Brain microvascular endothelial cell (primary cell): ENCODE measurements at regions not wholly inside any gene's neighbourhood (a gene's known extent, or its start where the extent isn't known, plus 50 kb on each side); places are given as distances from the start of the nearest gene placed in this dataset.

Experiments used
- DNase-seq: peaks from one replicate; pipeline ENCODE4 v3.0.0-alpha.2; 2020
- H3K27ac ChIP-seq: fragments of 250-450 bp; sonication (Bioruptor Pico); 2 replicates; pipeline ENCODE4 v1.5.1; 2020; ENCODE audit warnings: mild to moderate bottlenecking, moderate library complexity
- H3K27me3 ChIP-seq: fragments of 250-450 bp; sonication (Bioruptor Pico); replicated peaks from 2 replicates; pipeline ENCODE4 v1.5.1; 2020; ENCODE audit warnings: mild to moderate bottlenecking
- H3K36me3 ChIP-seq: fragments of 250-450 bp; sonication (Bioruptor Pico); replicated peaks from 2 replicates; pipeline ENCODE4 v1.5.1; 2020; ENCODE audit warnings: mild to moderate bottlenecking
- H3K4me3 ChIP-seq: 2 replicates; pipeline ENCODE4 v1.5.1; 2011; ENCODE audit warnings: low read depth, mild to moderate bottlenecking, control low read depth, low read length, moderate library complexity
- CTCF ChIP-seq: IDR thresholded peaks from 2 replicates; pipeline ENCODE4 v1.5.1; 2011; ENCODE audit warnings: low read depth, mild to moderate bottlenecking, moderate library complexity, low read length, control low read depth, inconsistent platforms; ENCODE audit errors: missing control alignments
- in situ Hi-C: cut with HindIII; loops from 2 replicates; pipeline ENCODE4 v1.10.0; 2017; ENCODE audit warnings: low sequenced_read_pairs, low pct_ligation_motif_present

- in situ Hi-C loops: no loop called here
- no peak for TF ChIP-seq CTCF
- no peak for DNase-seq
- no peak overlapping the region for H3K4me3 ChIP-seq
- H3K27ac ChIP-seq: no peak overlapping the region
- no peaks in the 10 kb centered on the region for H3K36me3 ChIP-seq
- no peaks in the 10 kb centered on the region for H3K27me3 ChIP-seq
Measured at GRCh38 chr3:63151897-63152296, 126.2 kb upstream of the SYNPR start.

GRCh38 chr3:63159764-63160163, 118.3 kb upstream of the SYNPR start:
- Histone ChIP-seq H3K27ac (no peak overlapping the region), H3K27me3 (no peaks in the 10 kb centered on the region), H3K4me3 (no peak overlapping the region), H3K36me3 (no peaks in the 10 kb centered on the region)
- DNase-seq: no peak
- in situ Hi-C loops: no loop called here
- no peak for TF ChIP-seq CTCF

- Histone ChIP-seq H3K36me3 (no peaks in the 10 kb centered on the region), H3K27ac (no peak overlapping the region), H3K4me3 (no peak overlapping the region), H3K27me3 (no peaks in the 10 kb centered on the region)
- in situ Hi-C loops: no loop called here
- DNase-seq: no peak
- TF ChIP-seq CTCF: no peak
Measured at GRCh38 chr3:63167113-63167512, 111.0 kb upstream of the SYNPR start.

- in situ Hi-C loops: no loop called here
- no peak overlapping the region for H3K4me3 ChIP-seq
- H3K36me3 ChIP-seq: no peaks in the 10 kb centered on the region
- no peak for DNase-seq
- no peak overlapping the region for H3K27ac ChIP-seq
- no peak for TF ChIP-seq CTCF
- no peaks in the 10 kb centered on the region for H3K27me3 ChIP-seq
Measured at GRCh38 chr3:63168179-63168578, 109.9 kb upstream of the SYNPR start.

GRCh38 chr3:63179862-63180522, 98.1 kb upstream of the SYNPR start:
- DNase-seq: no peak
- TF ChIP-seq CTCF: no peak
- no peak overlapping the region for H3K4me3 ChIP-seq
- in situ Hi-C loops: no loop called here
- H3K36me3 ChIP-seq: no peaks in the 10 kb centered on the region
- no peaks in the 10 kb centered on the region for H3K27me3 ChIP-seq
- H3K27ac ChIP-seq: no peak overlapping the region

GRCh38 chr3:63192248-63192647, 85.9 kb upstream of the SYNPR start:
- no peak for TF ChIP-seq CTCF

More at GRCh38 chr3:63192248-63192647, 85.9 kb upstream of the SYNPR start:
- in situ Hi-C loops: no loop called here
- DNase-seq: no peak
- no peaks in the 10 kb centered on the region for H3K27me3 ChIP-seq
- no peak overlapping the region for H3K27ac ChIP-seq
- no peaks in the 10 kb centered on the region for H3K36me3 ChIP-seq
- H3K4me3 ChIP-seq: no peak overlapping the region
